Liver (tissue), 8 donors: ENCODE measurements at regions not wholly inside any gene's neighbourhood (a gene's known extent, or its start where the extent isn't known, plus 50 kb on each side); places are given as distances from the start of the nearest gene placed in this dataset.

Experiments
- DNase-seq: peaks from one replicate; pipeline ENCODE4 v3.0.0-alpha.2; 2017; ENCODE audit warnings: low spot score
- H3K27ac ChIP-seq, 2 donors: one replicate each; pipeline ENCODE4 v1.7.0; 2013; ENCODE audit warnings: inconsistent platforms in 2 of 2, low read length in 2 of 2, control low read depth in 1 of 2, low read depth in 1 of 2, mild to moderate bottlenecking in 1 of 2
- H3K27me3 ChIP-seq, 4 donors: one replicate each; pipeline versions ENCODE4 v1.6.1 to v1.7.0; 2013; ENCODE audit warnings: low read length in 3 of 4, inconsistent platforms in 1 of 4, mild to moderate bottlenecking in 1 of 4, moderate library complexity in 1 of 4; ENCODE audit not compliant: control insufficient read depth in 4 of 4, insufficient read depth in 4 of 4
- H3K36me3 ChIP-seq, 4 donors: one replicate each; pipeline versions ENCODE4 v1.6.1 to v1.7.0; 2013; ENCODE audit warnings: low read length in 3 of 4, mild to moderate bottlenecking in 3 of 4, low read depth in 1 of 4, moderate library complexity in 1 of 4; ENCODE audit not compliant: control insufficient read depth in 4 of 4, insufficient read depth in 3 of 4
- H3K4me1 ChIP-seq, 4 donors: one replicate each; pipeline versions ENCODE4 v1.6.1 to v1.7.0; 2013; ENCODE audit warnings: low read length in 3 of 4, mild to moderate bottlenecking in 3 of 4, moderate library complexity in 1 of 4; ENCODE audit not compliant: control insufficient read depth in 4 of 4, insufficient read depth in 4 of 4
- H3K4me3 ChIP-seq, 3 donors: one replicate each; pipeline versions ENCODE4 v1.6.1 to v1.7.0; 2013; ENCODE audit warnings: low read length in 3 of 3, control low read depth in 1 of 3, low read depth in 1 of 3, mild to moderate bottlenecking in 1 of 3
- H3K9ac ChIP-seq, 2 donors: one replicate each; pipeline ENCODE4 v1.7.0; 2013; ENCODE audit warnings: low read length in 2 of 2, mild to moderate bottlenecking in 2 of 2, moderate library complexity in 2 of 2, control low read depth in 1 of 2, low read depth in 1 of 2
- H3K9me3 ChIP-seq, 4 donors: one replicate each; pipeline versions ENCODE4 v1.6.1 to v1.7.0; 2013; ENCODE audit warnings: low read length in 3 of 4; ENCODE audit not compliant: control insufficient read depth in 4 of 4
- ATF3 ChIP-seq: IDR thresholded peaks from 2 replicates; pipeline ENCODE4 v1.6.1; 2016; ENCODE audit warnings: antibody characterized with exemption
- CTCF ChIP-seq: fragments of 150-350 bp; IDR thresholded peaks from 2 replicates; pipeline ENCODE4 v1.5.1; 2017; ENCODE audit warnings: improper control_type of control experiment, low read depth, low read length; ENCODE audit not compliant: missing input control
- EGR1 ChIP-seq, 2 donors: IDR thresholded peaks; 2 replicates each; pipeline ENCODE4 v1.6.1; 2016 to 2018; ENCODE audit warnings: antibody characterized with exemption in 2 of 2, low read depth in 2 of 2
- FOXA1 ChIP-seq: IDR thresholded peaks from 2 replicates; pipeline ENCODE4 v1.6.1; 2016; ENCODE audit warnings: antibody characterized with exemption
- FOXA2 ChIP-seq: IDR thresholded peaks from 2 replicates; pipeline ENCODE4 v1.6.1; 2016; ENCODE audit warnings: antibody characterized with exemption
- GABPA ChIP-seq, 2 donors: IDR thresholded peaks in 1 of 2; conservative IDR thresholded peaks in 1 of 2; 2 replicates each; pipeline ENCODE4 v1.6.1; 2016; ENCODE audit warnings: antibody characterized with exemption in 2 of 2, mild to moderate bottlenecking in 1 of 2, moderate library complexity in 1 of 2
- HNF4A ChIP-seq, 2 donors: conservative IDR thresholded peaks; 2 replicates each; pipeline ENCODE4 v1.6.1; 2016; ENCODE audit warnings: antibody characterized with exemption in 2 of 2, mild to moderate bottlenecking in 2 of 2
- HNF4G ChIP-seq: IDR thresholded peaks from 2 replicates; pipeline ENCODE4 v1.6.1; 2016; ENCODE audit warnings: antibody characterized with exemption
- JUND ChIP-seq, 2 donors: IDR thresholded peaks; 2 replicates each; pipeline ENCODE4 v1.6.1; 2016; ENCODE audit warnings: antibody characterized with exemption in 2 of 2
- MAX ChIP-seq: IDR thresholded peaks from 2 replicates; pipeline ENCODE4 v1.6.1; 2016; ENCODE audit warnings: antibody characterized with exemption
- NR2F2 ChIP-seq: IDR thresholded peaks from 2 replicates; pipeline ENCODE4 v1.6.1; 2016; ENCODE audit warnings: antibody characterized with exemption
- RAD21 ChIP-seq, 2 donors: IDR thresholded peaks; 2 replicates each; pipeline ENCODE4 v1.6.1; 2016; ENCODE audit warnings: antibody characterized with exemption in 2 of 2, mild to moderate bottlenecking in 2 of 2
- REST ChIP-seq: IDR thresholded peaks from 2 replicates; pipeline ENCODE4 v1.6.1; 2016; ENCODE audit warnings: antibody characterized with exemption, mild to moderate bottlenecking
- RXRA ChIP-seq, 2 donors: IDR thresholded peaks; 2 replicates each; pipeline ENCODE4 v1.6.1; 2017 to 2018; ENCODE audit warnings: antibody characterized with exemption in 2 of 2, mild to moderate bottlenecking in 1 of 2
- SP1 ChIP-seq: IDR thresholded peaks from 2 replicates; pipeline ENCODE4 v1.6.1; 2018; ENCODE audit warnings: antibody characterized with exemption, mild to moderate bottlenecking
- TAF1 ChIP-seq: conservative IDR thresholded peaks from 2 replicates; pipeline ENCODE4 v1.6.1; 2016; ENCODE audit warnings: antibody characterized with exemption, mild to moderate bottlenecking
- YY1 ChIP-seq: IDR thresholded peaks from 2 replicates; pipeline ENCODE4 v1.6.1; 2016; ENCODE audit warnings: antibody characterized with exemption, mild to moderate bottlenecking
- ZBTB33 ChIP-seq: IDR thresholded peaks from 2 replicates; pipeline ENCODE4 v1.6.1; 2016; ENCODE audit warnings: antibody characterized with exemption
- WGBS: extraction: QIAGEN DNeasy Blood & Tissue Kit; methylation state at CpG from one replicate; pipeline ENCODE4 v1.1.7; 2013; 5-methylcytosine and 5-hydroxymethylcytosine counted together
- donor health status: healthy.
- donor health status: healthy.
- donor health status: healthy.
- donor health status: healthy.
- donor health status: healthy.

- no peak for DNase-seq
- Histone ChIP-seq H3K4me3 (no peak overlapping the region), H3K36me3 (no peaks in the 10 kb centered on the region), H3K4me1 (no peaks in the 10 kb centered on the region), H3K27ac (no peak overlapping the region), H3K9me3 (no peaks in the 10 kb centered on the region), H3K9ac (no peak overlapping the region), H3K27me3 (peaks cover 0 to 3% (median 0%) of the 10 kb centered on the region in 4 donors)
- no peak for TF ChIP-seq NR2F2
- TF ChIP-seq MAX, result no peak
- no peak for TF ChIP-seq EGR1 (IDR thresholded peaks at IDR 0.05; ENCODE audit: low read depth in 2 of 2)
- TF ChIP-seq RAD21 (IDR thresholded peaks at IDR 0.05), result no peak
- TF ChIP-seq TAF1, result no peak
- no peak for TF ChIP-seq YY1
- no peak for TF ChIP-seq GABPA (IDR thresholded peaks at IDR 0.05 in 1 of 2, conservative IDR thresholded peaks at IDR 0.05 in 1 of 2)
- WGBS, result 89% methylated on average over 16 of the region's 16 CpGs
These were observed 71.2 kb upstream of the COL13A1 start for GRCh38 chr10:69730251-69731156.

- 83% methylated on average over 3 of the region's 3 CpGs for WGBS
- H3K4me3 ChIP-seq, result no peak overlapping the region
- H3K27ac ChIP-seq, result no peak overlapping the region
- no peaks in the 10 kb centered on the region for H3K4me1 ChIP-seq
- H3K36me3 ChIP-seq, result no peaks in the 10 kb centered on the region
- TF ChIP-seq FOXA1, result no peak
- no peak for TF ChIP-seq EGR1 (IDR thresholded peaks at IDR 0.05; ENCODE audit: low read depth in 2 of 2)
- TF ChIP-seq ATF3, result no peak
- no peak for TF ChIP-seq GABPA (IDR thresholded peaks at IDR 0.05 in 1 of 2, conservative IDR thresholded peaks at IDR 0.05 in 1 of 2)
- no peak for TF ChIP-seq SP1
- no peak for TF ChIP-seq RAD21 (IDR thresholded peaks at IDR 0.05)
- no peak for TF ChIP-seq JUND (IDR thresholded peaks at IDR 0.05)
- no peak for TF ChIP-seq REST
- no peak for TF ChIP-seq MAX
- TF ChIP-seq TAF1, result no peak
- TF ChIP-seq HNF4A (conservative IDR thresholded peaks at IDR 0.05), result no peak
- TF ChIP-seq FOXA2, result no peak
- no peak for TF ChIP-seq NR2F2
- no peak for TF ChIP-seq ZBTB33
- TF ChIP-seq YY1, result no peak
- TF ChIP-seq CTCF, result no peak
- TF ChIP-seq RXRA (IDR thresholded peaks at IDR 0.05), result no peak
- no peak for TF ChIP-seq HNF4G
- no peak for DNase-seq
- no peaks in the 10 kb centered on the region for H3K9me3 ChIP-seq
- H3K9ac ChIP-seq, result no peak overlapping the region
- peaks cover 0 to 3% (median 0%) of the 10 kb centered on the region in 4 donors for H3K27me3 ChIP-seq
These were observed 70.5 kb upstream of the COL13A1 start for GRCh38 chr10:69731184-69731583.
